Endothelial cell of umbilical vein (primary cell): ENCODE measurements at regions not wholly inside any gene's neighbourhood (a gene's known extent, or its start where the extent isn't known, plus 50 kb on each side); places are given as distances from the start of the nearest gene placed in this dataset.

Experiments used
- BruUV-seq: library from RNA; stranded (reverse); fragments of 400-500 nt; replicated peaks from 2 replicates; lab custom pipeline; 2021; lab: Mats Ljungman, UMichigan
- CTCF ChIA-PET: fragments of 300-600, 350-600 bp; sonication (Branson Sonifier 250); formaldehyde crosslinking; loops from one replicate; lab custom pipeline; 2021; ENCODE audit warnings: antibody characterized with exemption, inconsistent platforms; lab: Charles Lee
- POLR2A ChIA-PET: fragments of 300-600, 350-600 bp; sonication (Branson Sonifier 250); formaldehyde crosslinking; loops from one replicate; lab custom pipeline; 2021; ENCODE audit warnings: antibody characterized with exemption, inconsistent platforms; lab: Charles Lee
- DNase-seq: peaks from one replicate; pipeline ENCODE4 v3.0.0-alpha.2; 2011; ENCODE audit warnings: low read depth, low spot score
- FAIRE-seq: peaks from 2 replicates; lab custom pipeline; 2011; peaks lifted over from hg19 to GRCh38; lab: Jason Lieb, UNC
- H2AFZ ChIP-seq: 2 replicates; pipeline ENCODE4 v1.6.0; 2012; ENCODE audit warnings: low read depth, low read length, control low read depth, inconsistent platforms
- H3K27ac ChIP-seq: 2 replicates; pipeline ENCODE4 v1.5.1; 2011; ENCODE audit warnings: low read depth, mild to moderate bottlenecking, control low read depth, low read length, moderate library complexity; ENCODE audit not compliant: insufficient read depth
- H3K27me3 ChIP-seq, 2 experiments: 2 replicates each; pipeline versions ENCODE4 v1.6.0 to v1.6.1; 2011; ENCODE audit warnings: low read length in 2 of 2, mixed read lengths in 1 of 2; ENCODE audit not compliant: control insufficient read depth in 2 of 2, insufficient read depth in 2 of 2
- H3K36me3 ChIP-seq, 2 experiments: 2 replicates in 1 of 2; 3 replicates in 1 of 2; pipeline ENCODE4 v1.5.1; 2011; ENCODE audit warnings: low read length in 2 of 2, mild to moderate bottlenecking in 1 of 2, moderate library complexity in 1 of 2; ENCODE audit not compliant: control insufficient read depth in 2 of 2, insufficient read depth in 2 of 2; ENCODE audit errors: extremely low read depth in 1 of 2
- H3K4me1 ChIP-seq: 3 replicates; pipeline ENCODE4 v1.5.1; 2011; ENCODE audit warnings: mild to moderate bottlenecking, low read length; ENCODE audit not compliant: control insufficient read depth, insufficient read depth; ENCODE audit errors: extremely low read depth
- H3K4me2 ChIP-seq: 2 replicates; pipeline ENCODE4 v1.6.1; 2011; ENCODE audit warnings: low read length, control low read depth, mixed read lengths; ENCODE audit not compliant: insufficient read depth
- H3K4me3 ChIP-seq, 3 experiments: fragments of 200-600 bp in 1 of 3; sonication (generic), shearing (Covaris generic) in 1 of 3; replicated peaks in 1 of 3; 2 replicates each; pipeline ENCODE4 v1.5.1; 2011 to 2016; ENCODE audit warnings: control low read depth in 3 of 3, low read length in 3 of 3, mild to moderate bottlenecking in 2 of 3, inconsistent platforms in 1 of 3, low read depth in 1 of 3, moderate library complexity in 1 of 3; ENCODE audit not compliant: insufficient read depth in 1 of 3
- H3K79me2 ChIP-seq: 2 replicates; pipeline ENCODE4 v1.6.0; 2012; ENCODE audit warnings: low read length, inconsistent platforms; ENCODE audit not compliant: control insufficient read depth, insufficient read depth
- H3K9ac ChIP-seq: replicated peaks from 2 replicates; pipeline ENCODE3; 2011; ENCODE audit warnings: low read length, control low read depth; ENCODE audit not compliant: insufficient read depth; ENCODE audit errors: extremely low read depth
- H3K9me1 ChIP-seq: replicated peaks from 3 replicates; pipeline ENCODE4 v1.6.0; 2011; ENCODE audit warnings: mild to moderate bottlenecking, low read length; ENCODE audit not compliant: control insufficient read depth, insufficient read depth; ENCODE audit errors: extremely low read depth
- H3K9me3 ChIP-seq: replicated peaks from 2 replicates; pipeline ENCODE4 v1.5.1; 2012; ENCODE audit warnings: low read length, inconsistent platforms; ENCODE audit not compliant: control insufficient read depth, insufficient read depth
- H4K20me1 ChIP-seq: replicated peaks from 2 replicates; pipeline ENCODE3; 2011; ENCODE audit warnings: mild to moderate bottlenecking, low read length; ENCODE audit not compliant: control insufficient read depth, insufficient read depth; ENCODE audit errors: extremely low read depth
- EZH2 ChIP-seq: IDR thresholded peaks from 2 replicates; pipeline ENCODE4 v1.6.1; 2012; ENCODE audit warnings: borderline replicate concordance, low read depth, mild to moderate bottlenecking, moderate library complexity, low read length, inconsistent platforms; ENCODE audit not compliant: severe bottlenecking
- FOS ChIP-seq: IDR thresholded peaks from 2 replicates; pipeline ENCODE4 v1.6.1; 2011; ENCODE audit warnings: mild to moderate bottlenecking, low read length, moderate library complexity, borderline replicate concordance; ENCODE audit not compliant: insufficient read depth
- GATA2 ChIP-seq: IDR thresholded peaks from 2 replicates; pipeline ENCODE4 v1.7.0; 2011; ENCODE audit warnings: low read depth, mild to moderate bottlenecking, moderate library complexity, mixed read lengths, low read length; ENCODE audit not compliant: insufficient read length, insufficient read depth
- JUN ChIP-seq: IDR thresholded peaks from 2 replicates; pipeline ENCODE4 v1.6.1; 2011; ENCODE audit warnings: borderline replicate concordance, low read depth; ENCODE audit not compliant: insufficient read length, insufficient read depth
- MYC ChIP-seq: IDR thresholded peaks from one replicate; pipeline ENCODE4 v1.6.1; 2011; ENCODE audit warnings: mild to moderate bottlenecking, low read depth, low read length
- POLR2A ChIP-seq: IDR thresholded peaks from 2 replicates; pipeline ENCODE4 v1.6.1; 2012; ENCODE audit warnings: low read depth, mild to moderate bottlenecking, control low read depth, low read length
- POLR2AphosphoS5 ChIP-seq: IDR thresholded peaks from 2 replicates; pipeline ENCODE4 v1.6.1; 2012; ENCODE audit warnings: low read depth, mild to moderate bottlenecking, control low read depth, low read length, moderate library complexity; ENCODE audit not compliant: insufficient read depth
- dilution Hi-C: fragments of 300-500 bp; cut with MboI; formaldehyde crosslinking; loops from one replicate; pipeline ENCODE4 v1.15.0; 2019; ENCODE audit warnings: low sequenced_read_pairs; ENCODE audit not compliant: extremely low pct_ligation_motif_present
- intact Hi-C: fragments of 100-400 bp; cut with micrococcal nuclease; formaldehyde crosslinking; loops from one replicate; pipeline ENCODE4 v1.10.0; 2022
- TF ChIP-seq, protein P1 (sequence below): IDR thresholded peaks from 2 replicates; pipeline ENCODE4 v1.6.1; 2011; ENCODE audit not compliant: insufficient read depth, insufficient read length
- TF ChIP-seq, protein P2 (sequence below), 2 donors: IDR thresholded peaks; 1 replicate in 1 of 2; 2 replicates in 1 of 2; pipeline ENCODE4 v1.5.1; 2011; ENCODE audit warnings: low read length in 2 of 2, mild to moderate bottlenecking in 2 of 2, moderate library complexity in 2 of 2, control low read depth in 1 of 2, inconsistent platforms in 1 of 2, low read depth in 1 of 2; ENCODE audit not compliant: insufficient read depth in 1 of 2; ENCODE audit errors: extremely low read depth in 1 of 2

DNA sequence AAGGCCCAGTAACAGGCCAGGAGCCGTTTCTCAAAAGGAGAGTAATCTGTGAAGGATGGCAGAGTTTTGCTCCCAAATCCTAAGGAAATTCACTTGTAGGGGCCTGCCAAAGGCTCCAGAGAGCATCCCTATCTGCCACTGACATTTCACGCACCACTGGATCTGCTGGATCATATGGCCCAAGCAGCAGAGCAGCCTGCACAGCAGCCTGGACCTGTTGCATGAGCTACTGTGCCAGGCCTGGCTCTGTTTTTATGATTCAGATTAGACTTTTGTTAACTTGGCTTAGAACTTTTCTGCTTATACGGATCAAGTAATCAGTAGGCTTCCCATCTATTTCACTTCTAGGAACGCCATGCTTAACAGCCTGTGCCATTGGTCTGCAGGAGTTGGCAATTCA, 70.7 kb downstream of the CHRD start:
- ChIA-PET POLR2A (no interaction called here), CTCF (no interaction called here)
- BruUV-seq, result no TSS peak
- Histone ChIP-seq H3K4me2 (no peak overlapping the region), H3K4me1 (peaks cover 17% of the 10 kb centered on the region), H2AFZ (no peak overlapping the region), H3K36me3 (no peaks in the 10 kb centered on the region), H3K27ac (no peak overlapping the region), H3K27me3 (no peaks in the 10 kb centered on the region), H4K20me1 (no peaks in the 10 kb centered on the region), H3K9me1 (no peaks in the 10 kb centered on the region), H3K9ac (no peak overlapping the region), H3K79me2 (no peaks in the 10 kb centered on the region), H3K4me3 (no peak overlapping the region), H3K9me3 (no peaks in the 10 kb centered on the region)
- dilution Hi-C loops (no loop called here), intact Hi-C loops (no loop called here)
- DNase-seq (no peak), FAIRE-seq (no peak)
- TF ChIP-seq GATA2, result no peak
- no peak for TF ChIP-seq JUN
- no peak for TF ChIP-seq POLR2A
- TF ChIP-seq, protein P1, sequence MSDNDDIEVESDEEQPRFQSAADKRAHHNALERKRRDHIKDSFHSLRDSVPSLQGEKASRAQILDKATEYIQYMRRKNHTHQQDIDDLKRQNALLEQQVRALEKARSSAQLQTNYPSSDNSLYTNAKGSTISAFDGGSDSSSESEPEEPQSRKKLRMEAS, result no peak
- no peak for TF ChIP-seq MYC
- TF ChIP-seq FOS, result no peak
- TF ChIP-seq EZH2, result no peak
- no peak for TF ChIP-seq POLR2AphosphoS5
- TF ChIP-seq, protein P2, sequence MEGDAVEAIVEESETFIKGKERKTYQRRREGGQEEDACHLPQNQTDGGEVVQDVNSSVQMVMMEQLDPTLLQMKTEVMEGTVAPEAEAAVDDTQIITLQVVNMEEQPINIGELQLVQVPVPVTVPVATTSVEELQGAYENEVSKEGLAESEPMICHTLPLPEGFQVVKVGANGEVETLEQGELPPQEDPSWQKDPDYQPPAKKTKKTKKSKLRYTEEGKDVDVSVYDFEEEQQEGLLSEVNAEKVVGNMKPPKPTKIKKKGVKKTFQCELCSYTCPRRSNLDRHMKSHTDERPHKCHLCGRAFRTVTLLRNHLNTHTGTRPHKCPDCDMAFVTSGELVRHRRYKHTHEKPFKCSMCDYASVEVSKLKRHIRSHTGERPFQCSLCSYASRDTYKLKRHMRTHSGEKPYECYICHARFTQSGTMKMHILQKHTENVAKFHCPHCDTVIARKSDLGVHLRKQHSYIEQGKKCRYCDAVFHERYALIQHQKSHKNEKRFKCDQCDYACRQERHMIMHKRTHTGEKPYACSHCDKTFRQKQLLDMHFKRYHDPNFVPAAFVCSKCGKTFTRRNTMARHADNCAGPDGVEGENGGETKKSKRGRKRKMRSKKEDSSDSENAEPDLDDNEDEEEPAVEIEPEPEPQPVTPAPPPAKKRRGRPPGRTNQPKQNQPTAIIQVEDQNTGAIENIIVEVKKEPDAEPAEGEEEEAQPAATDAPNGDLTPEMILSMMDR (IDR thresholded peaks at IDR 0.05; ENCODE audit: extremely low read depth in 1 of 2, insufficient read depth in 1 of 2, low read depth in 1 of 2, low read length in 2 of 2), result no peak
